A549 (cell line): ENCODE measurements at regions not wholly inside any gene's neighbourhood (a gene's known extent, or its start where the extent isn't known, plus 50 kb on each side); places are given as distances from the start of the nearest gene placed in this dataset.

Experiments
- ATAC-seq, 2 experiments: fragments of 200-7000 bp in 1 of 2; fragments of >200 bp in 1 of 2; cut with Nextera tagmentation in 1 of 2; cut with Tn5 transposase in 1 of 2; 3 replicates each; pipeline versions ENCODE4 v1.8.0 to v1.9.1; 2018 to 2020; ENCODE audit warnings: mild to moderate bottlenecking in 1 of 2, moderate library complexity in 1 of 2
- CTCF ChIA-PET: fragments of 300-600 bp; sonication (Branson Sonifier 250); formaldehyde crosslinking; extraction: SDS; loops from one replicate; lab custom pipeline; 2021; ENCODE audit warnings: antibody characterized with exemption, inconsistent platforms; lab: Yijun Ruan, JAX
- POLR2A ChIA-PET: fragments of 350-600 bp; formaldehyde crosslinking; extraction: SDS; loops from one replicate; lab custom pipeline; 2021; ENCODE audit warnings: antibody characterized with exemption, inconsistent platforms; lab: Yijun Ruan, JAX
- DNase-seq, 2 experiments: peaks; one replicate each; pipeline versions ENCODE4 v3.0.0 to v3.0.0-alpha.2; 2011 to 2016; ENCODE audit warnings: low read depth in 1 of 2, low spot score in 1 of 2
- FAIRE-seq: peaks from 2 replicates; lab custom pipeline; 2011; peaks lifted over from hg19 to GRCh38; lab: Jason Lieb, UNC
- H3K27ac ChIP-seq, 2 experiments: fragments of >200 bp; sonication (Bioruptor Twin); formaldehyde crosslinking; 3 replicates each; pipeline ENCODE4 v1.5.1; 2016 to 2017
- H3K4me1 ChIP-seq: fragments of >200 bp; sonication (Bioruptor Twin); formaldehyde crosslinking; 3 replicates; pipeline ENCODE4 v1.6.1; 2016
- H3K4me2 ChIP-seq: fragments of >200 bp; sonication (Bioruptor Twin); formaldehyde crosslinking; 3 replicates; pipeline ENCODE4 v1.6.1; 2016
- H3K4me3 ChIP-seq: fragments of >200 bp; sonication (Bioruptor Twin); formaldehyde crosslinking; 3 replicates; pipeline ENCODE4 v1.5.1; 2016
- H3K9me3 ChIP-seq: fragments of >200 bp; sonication (Bioruptor Twin); formaldehyde crosslinking; 3 replicates; pipeline ENCODE4 v1.6.1; 2016
- CEBPB ChIP-seq, 2 experiments: fragments of >200 bp in 1 of 2; sonication (Bioruptor Twin) in 1 of 2; formaldehyde crosslinking in 1 of 2; IDR thresholded peaks; 2 replicates each; pipeline ENCODE4 v1.6.1; 2012 to 2016
- CHD4 ChIP-seq: fragments of 200-600 bp; sonication (generic); IDR thresholded peaks from 2 replicates; pipeline ENCODE4 v1.6.1; 2016; ENCODE audit warnings: antibody characterized with exemption, mild to moderate bottlenecking, borderline replicate concordance
- CTCF ChIP-seq: fragments of >200 bp; sonication (Bioruptor Twin); formaldehyde crosslinking; IDR thresholded peaks from 3 replicates; pipeline ENCODE4 v1.5.1; 2016
- EHF ChIP-seq: fragments of 250-450 bp; sonication (Bioruptor Pico); IDR thresholded peaks from 2 replicates; pipeline ENCODE4 v1.5.0; 2020; ENCODE audit warnings: mild to moderate bottlenecking
- ELK1 ChIP-seq: fragments of 150-350 bp; IDR thresholded peaks from 2 replicates; pipeline ENCODE4 v1.6.1; 2014; ENCODE audit warnings: low read depth, mild to moderate bottlenecking, low read length
- EP300 ChIP-seq, 2 experiments: fragments of >200 bp; sonication (Bioruptor Twin); formaldehyde crosslinking; IDR thresholded peaks; 2 replicates in 1 of 2; 3 replicates in 1 of 2; pipeline ENCODE4 v1.6.1; 2016 to 2017
- HDAC2 ChIP-seq: fragments of 200-600 bp; sonication (generic); IDR thresholded peaks from 2 replicates; pipeline ENCODE4 v1.6.1; 2016
- HES2 ChIP-seq: fragments of >200 bp; sonication (Bioruptor Twin); formaldehyde crosslinking; IDR thresholded peaks from 2 replicates; pipeline ENCODE4 v1.6.1; 2016
- HEYL ChIP-seq: fragments of 250-450 bp; sonication (Bioruptor Pico); IDR thresholded peaks from 2 replicates; pipeline ENCODE4 v1.8.0; 2021; ENCODE audit warnings: mild to moderate bottlenecking, moderate library complexity
- HOXA7 ChIP-seq: fragments of 250-450 bp; sonication (Bioruptor Pico); IDR thresholded peaks from 2 replicates; pipeline ENCODE4 v1.5.0; 2020; ENCODE audit warnings: mild to moderate bottlenecking, moderate library complexity
- JUN ChIP-seq, 2 experiments: fragments of >200 bp; sonication (Bioruptor Twin); formaldehyde crosslinking; IDR thresholded peaks; 2 replicates in 1 of 2; 3 replicates in 1 of 2; pipeline ENCODE4 v1.6.1; 2016 to 2017
- KDM5A ChIP-seq: fragments of 200-600 bp; sonication (generic); IDR thresholded peaks from 2 replicates; pipeline ENCODE4 v1.6.1; 2016; ENCODE audit warnings: antibody characterized with exemption, mild to moderate bottlenecking
- NFE2L2 ChIP-seq: fragments of 150-350 bp; conservative IDR thresholded peaks from 2 replicates; pipeline ENCODE4 v1.6.1; 2014; ENCODE audit warnings: low read length
- RARB ChIP-seq: fragments of 250-450 bp; sonication (Bioruptor Pico); IDR thresholded peaks from 2 replicates; pipeline ENCODE4 v1.8.0; 2021; ENCODE audit warnings: mild to moderate bottlenecking, moderate library complexity
- SMC3 ChIP-seq: fragments of >200 bp; sonication (Bioruptor Twin); formaldehyde crosslinking; IDR thresholded peaks from 3 replicates; pipeline ENCODE4 v1.6.1; 2018; ENCODE audit warnings: inconsistent platforms
- USF2 ChIP-seq: fragments of 450-650 bp; IDR thresholded peaks from 2 replicates; pipeline ENCODE4 v1.6.1; 2014; ENCODE audit warnings: antibody characterized with exemption
- ZC3H11A ChIP-seq: fragments of 450-650 bp; IDR thresholded peaks from 2 replicates; pipeline ENCODE4 v1.6.1; 2014; ENCODE audit warnings: antibody characterized with exemption, mild to moderate bottlenecking
- ZFP36 ChIP-seq: fragments of 450-650 bp; IDR thresholded peaks from 2 replicates; pipeline ENCODE4 v1.6.1; 2014; ENCODE audit warnings: borderline replicate concordance; ENCODE audit not compliant: partially characterized antibody
- ZNF302 ChIP-seq: fragments of 250-450 bp; sonication (Bioruptor Pico); IDR thresholded peaks from 2 replicates; pipeline ENCODE4 v1.9.0; 2021; ENCODE audit warnings: inconsistent platforms, mild to moderate bottlenecking, moderate library complexity
- ZSCAN20 ChIP-seq: fragments of 250-450 bp; sonication (Bioruptor Pico); IDR thresholded peaks from 2 replicates; pipeline ENCODE4 v1.8.0; 2022; ENCODE audit warnings: mild to moderate bottlenecking, moderate library complexity
- WGBS: methylation state at CpG from one replicate; pipeline ENCODE4 v1.1.6; 2017; ENCODE audit errors: missing lambda C conversion rate; 5-methylcytosine and 5-hydroxymethylcytosine counted together

DNA sequence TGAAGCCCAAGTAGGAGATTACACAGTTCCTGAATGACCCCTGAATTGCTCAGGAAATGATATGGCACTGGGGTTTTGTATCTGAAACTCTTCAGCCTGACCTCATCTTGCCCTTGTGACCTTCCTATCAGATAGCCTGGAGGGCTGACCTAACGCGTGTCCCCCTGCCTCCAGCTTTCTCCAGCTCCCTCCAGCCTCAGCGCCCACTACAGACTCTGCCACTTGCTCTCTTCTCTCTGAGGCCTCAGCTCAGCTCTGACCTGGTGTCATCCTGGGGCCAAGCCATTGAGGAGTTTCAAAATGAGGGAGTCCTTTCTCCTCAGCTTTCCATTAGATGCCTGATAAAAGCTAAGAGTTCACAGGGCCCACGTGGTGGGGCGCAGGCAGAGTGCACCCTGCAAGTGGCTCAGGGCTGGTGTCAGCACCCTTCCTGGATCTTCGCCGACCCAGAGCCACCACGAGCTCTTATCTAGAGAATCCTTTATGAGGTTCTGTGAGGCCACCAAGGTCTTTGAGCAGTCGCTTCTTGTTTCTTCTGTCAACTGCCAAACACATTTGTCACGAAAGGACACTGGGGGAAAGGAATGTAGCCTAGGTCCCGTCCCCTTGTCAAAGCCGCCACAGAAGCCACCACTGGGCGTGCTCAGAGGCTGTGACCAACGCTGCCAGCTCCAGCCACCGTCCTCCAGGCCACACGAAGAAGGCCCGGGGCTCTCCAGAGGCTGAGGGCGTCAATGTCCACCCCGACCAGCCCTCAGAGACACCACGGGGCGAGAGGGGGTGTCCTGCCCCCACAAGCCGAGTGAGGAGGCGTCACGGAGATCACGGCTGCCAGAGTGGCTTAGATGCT is 131.3 kb upstream of the GPC1 start:
- POLR2A ChIA-PET, result no interaction called here
- WGBS, result 68% methylated on average over 24 of the region's 25 CpGs
- Histone ChIP-seq H3K4me1 (no peaks in the 10 kb centered on the region), H3K4me3 (no peak overlapping the region), H3K4me2 (no peak overlapping the region), H3K27ac (no peak overlapping the region), H3K9me3 (no peaks in the 10 kb centered on the region)
- CTCF ChIA-PET, result interaction anchor here (1.5 kb wide), 2 partner anchors 57 to 135 kb away, joined by 3 to 6 read pairs; no protein-coding TSS in a partner anchor
- no peak for DNase-seq
- no peak for FAIRE-seq
- no peak for ATAC-seq
- TF ChIP-seq NFE2L2 (no peak), CTCF (no peak), EP300 (IDR thresholded peaks at IDR 0.05) (no peak), ZSCAN20 (no peak), ZFP36 (no peak), KDM5A (no peak), ZNF302 (no peak), HEYL (no peak), USF2 (no peak), CEBPB (IDR thresholded peaks at IDR 0.05) (no peak), HES2 (no peak), EHF (CRISPR knock-in tag) (no peak), ZC3H11A (no peak)

- no peak overlapping the region for H3K4me2 ChIP-seq
- no peaks in the 10 kb centered on the region for H3K9me3 ChIP-seq
- FAIRE-seq, result no peak
- CTCF ChIA-PET, result interaction anchor here (0.6 to 1.5 kb wide), 2 partner anchors 61 to 134 kb away, joined by 4 to 6 read pairs; no protein-coding TSS in a partner anchor
- no peak for ATAC-seq
- POLR2A ChIA-PET, result no interaction called here
- no peak overlapping the region for H3K27ac ChIP-seq
- no peak overlapping the region for H3K4me3 ChIP-seq
- no peaks in the 10 kb centered on the region for H3K4me1 ChIP-seq
- WGBS, result 59% methylated on average over 12 of the region's 12 CpGs
- no peak for DNase-seq
- TF ChIP-seq HOXA7 (CRISPR knock-in tag), result no peak
- TF ChIP-seq HDAC2, result no peak
- TF ChIP-seq RARB (CRISPR knock-in tag), result no peak
- TF ChIP-seq ZNF302, result no peak
- TF ChIP-seq ELK1, result no peak
- TF ChIP-seq CEBPB (IDR thresholded peaks at IDR 0.05), result no peak
- TF ChIP-seq USF2, result no peak
- TF ChIP-seq ZFP36, result no peak
- TF ChIP-seq SMC3, result no peak
- TF ChIP-seq CHD4, result no peak
- TF ChIP-seq JUN (IDR thresholded peaks at IDR 0.05), result no peak
Observed at GRCh38 chr2:240304746-240305161, 130.7 kb upstream of the GPC1 start.
